Heart left ventricle (tissue), 16 donors: ENCODE measurements at regions not wholly inside any gene's neighbourhood (a gene's known extent, or its start where the extent isn't known, plus 50 kb on each side); places are given as distances from the start of the nearest gene placed in this dataset.
A peak's percentile ranks its signal among the peaks of the same experiment; 100 is the strongest.

Experiments
- ATAC-seq, 4 donors: fragments of 200-7000 bp; cut with Tn5 transposase; one replicate each; pipeline ENCODE4 v1.9.1; 2020 to 2022; ENCODE audit warnings: moderate library complexity in 4 of 4, mild to moderate bottlenecking in 3 of 4, moderate number of reproducible peaks in 1 of 4
- DNase-seq, 5 donors: peaks; one replicate each; pipeline ENCODE4 v3.0.0-alpha.2; 2020
- H3K27ac ChIP-seq, 12 donors: fragments of 200-600 bp; sonication (generic) in 4 of 12; one replicate each; pipeline versions ENCODE4 v1.5.0 to v1.8.0; 2016 to 2022; ENCODE audit warnings: mild to moderate bottlenecking in 2 of 12
- H3K27me3 ChIP-seq, 9 donors: fragments of 200-600 bp; sonication (generic) in 2 of 9; one replicate each; pipeline versions ENCODE4 v1.5.1 to v1.8.0; 2016 to 2022; ENCODE audit warnings: mild to moderate bottlenecking in 3 of 9
- H3K36me3 ChIP-seq, 9 donors: fragments of 200-600 bp; sonication (generic) in 2 of 9; one replicate each; pipeline versions ENCODE4 v1.5.0 to v1.8.0; 2018 to 2022; ENCODE audit warnings: mild to moderate bottlenecking in 2 of 9
- H3K4me1 ChIP-seq, 12 donors: fragments of 200-600 bp; sonication (generic) in 4 of 12; one replicate each; pipeline versions ENCODE4 v1.5.0 to v1.8.0; 2016 to 2022; ENCODE audit warnings: mild to moderate bottlenecking in 3 of 12
- H3K4me3 ChIP-seq, 12 donors: fragments of 200-600 bp; sonication (generic) in 4 of 12; one replicate each; pipeline versions ENCODE4 v1.5.0 to v1.8.0; 2017 to 2022; ENCODE audit warnings: mild to moderate bottlenecking in 9 of 12, moderate library complexity in 4 of 12
- H3K9me3 ChIP-seq, 12 donors: fragments of 200-600 bp; sonication (generic) in 4 of 12; one replicate each; pipeline versions ENCODE4 v1.5.0 to v1.8.0; 2016 to 2022; ENCODE audit warnings: mild to moderate bottlenecking in 1 of 12
- CTCF ChIP-seq, 12 donors: fragments of 200-600 bp; sonication (generic) in 4 of 12; IDR thresholded peaks; one replicate each; pipeline versions ENCODE4 v1.5.0 to v1.8.0; 2018 to 2022; ENCODE audit warnings: antibody characterized with exemption in 12 of 12, mild to moderate bottlenecking in 5 of 12
- POLR2A ChIP-seq, 2 donors: fragments of 450-650 bp; IDR thresholded peaks; one replicate each; pipeline ENCODE4 v1.6.1; 2017; ENCODE audit warnings: antibody characterized with exemption in 2 of 2, mild to moderate bottlenecking in 2 of 2, moderate library complexity in 2 of 2
- WGBS, 4 donors: extraction: QIAGEN DNeasy Blood & Tissue Kit in 2 of 4; methylation state at CpG; one replicate each; pipeline versions ENCODE4 v1.1.5 to v1.1.7; 2013 to 2018; 5-methylcytosine and 5-hydroxymethylcytosine counted together
- intact Hi-C, 10 donors: fragments of 100-400 bp; cut with DNase I; formaldehyde crosslinking; loops; one replicate each; pipeline versions ENCODE4 v1.11.1 to v1.14.2; 2022
- donor health status: ischemic (EF 13 %, LVEDD 7.1; RV severe dilation, severe dysfunction).
- donor health status: healthy with polysubstance abuse.
- donor health status: DM: no; HTN: yes; CAD: no.
- donor health status: DM: no; HTN: no; CAD: no.
- donor health status: ischemic (EF 25% LVEDD 6.9; RV normal size, moderate dysfunction).
- donor health status: ischemic (EF 25% LVEDD 5.7; RV mildly dilated, moderate dysfunction).
- donor health status: healthy.
- donor health status: DM: yes; HTN: yes; CAD: no.
- donor health status: ischemic (EF 35%, LVEDD 5.7; RV mildly dilated, moderate dysfunction).
- donor health status: nonischemic (EF 11% LVEDD 7.7; RV severe dilation, severe dysfunction).
- donor health status: DM: yes; HTN: yes; CAD: no.
- donor health status: PGD.
- donor health status: ischemic (EF 29% LVEDD 5.4; RV normal size, mild dysfunction).
- donor health status: nonischemic (EF 23%, LVEDD 6.1; RV moderate dilation, normal function).

- WGBS, 4 donors = 47 to 73% (median 55%) methylated on average over 4 of the region's 4 CpGs
- Histone ChIP-seq H3K27me3 (no peaks in the 10 kb centered on the region), H3K27ac (no peak overlapping the region), H3K36me3 (no peaks in the 10 kb centered on the region), H3K9me3 (peaks cover 0 to 3% (median 0%) of the 10 kb centered on the region in 12 donors), H3K4me1 (peaks cover 0 to 24% (median 8%) of the 10 kb centered on the region in 12 donors), H3K4me3 (no peak overlapping the region)
- intact Hi-C loops = no loop called here
- no peak for TF ChIP-seq POLR2A (IDR thresholded peaks at IDR 0.05)
- no peak for TF ChIP-seq CTCF (IDR thresholded peaks at IDR 0.05)
- ATAC-seq (peak; percentile 59 to 90 (median 84)), DNase-seq (peak in 4 of 5 donors; percentile 24 to 79 (median 48))
Observed at GRCh38 chr1:218739426-218739825, 394.3 kb downstream of the TGFB2 start.

- DNase-seq = no peak
- H3K36me3 ChIP-seq = no peaks in the 10 kb centered on the region
- peaks cover 0 to 25% (median 0%) of the 10 kb centered on the region in 12 donors for H3K9me3 ChIP-seq
- H3K4me3 ChIP-seq = no peak overlapping the region
- TF ChIP-seq CTCF (IDR thresholded peaks at IDR 0.05) (no peak), POLR2A (IDR thresholded peaks at IDR 0.05) (no peak)
- ATAC-seq = no peak
- intact Hi-C loops = no loop called here
- 85 to 95% (median 89%) methylated on average over 3 of the region's 3 CpGs for WGBS, 4 donors
- peaks cover 0 to 8% (median 0%) of the 10 kb centered on the region in 12 donors for H3K4me1 ChIP-seq
- H3K27ac ChIP-seq = no peak overlapping the region
- no peaks in the 10 kb centered on the region for H3K27me3 ChIP-seq
Observed at GRCh38 chr1:218741852-218742251, 396.7 kb downstream of the TGFB2 start.

GRCh38 chr1:218742467-218743262 lies 397.5 kb downstream of the TGFB2 start:
- Histone ChIP-seq H3K27me3 (no peaks in the 10 kb centered on the region), H3K4me3 (no peak overlapping the region), H3K36me3 (no peaks in the 10 kb centered on the region), H3K9me3 (peaks cover 0 to 25% (median 0%) of the 10 kb centered on the region in 12 donors), H3K4me1 (peaks cover 0 to 8% (median 0%) of the 10 kb centered on the region in 12 donors), H3K27ac (no peak overlapping the region)
- ATAC-seq = no peak
- intact Hi-C loops = no loop called here
- DNase-seq = no peak
- WGBS, 4 donors = 88 to 94% (median 90%) methylated on average over 6 of the region's 6 CpGs
- TF ChIP-seq POLR2A (IDR thresholded peaks at IDR 0.05) (no peak), CTCF (IDR thresholded peaks at IDR 0.05) (no peak)

DNA sequence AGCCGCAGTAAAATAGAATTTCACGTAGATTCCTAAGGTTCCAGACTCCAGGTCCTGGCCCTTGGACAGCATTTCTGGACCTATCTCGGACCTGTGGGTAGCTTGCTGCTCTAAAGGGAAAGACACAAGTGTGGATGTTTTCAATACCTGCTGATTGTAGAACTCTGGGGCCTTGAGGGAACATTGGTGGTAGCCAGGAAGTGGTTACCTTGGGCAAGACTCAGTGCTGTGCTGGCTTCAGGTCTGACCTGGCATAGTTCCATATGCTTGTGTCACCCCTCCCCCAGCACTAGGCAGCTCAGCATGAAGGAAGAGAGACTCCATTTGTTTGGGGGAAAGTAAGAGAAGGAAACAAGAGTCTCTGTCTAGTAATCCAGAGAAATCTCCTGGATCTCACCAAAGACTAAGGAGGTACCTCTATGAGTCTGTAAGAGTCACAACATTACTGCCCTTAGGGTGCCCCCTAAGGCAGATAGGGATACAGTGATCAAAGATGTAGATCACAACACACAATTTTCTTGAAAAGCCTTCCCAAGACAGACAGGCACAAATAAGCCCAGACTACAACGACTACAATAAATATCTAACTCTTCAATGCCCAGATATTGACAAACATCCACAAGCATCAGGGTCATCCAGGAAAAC lies 398.8 kb downstream of the TGFB2 start:
- no peak overlapping the region for H3K4me3 ChIP-seq
- H3K4me1 ChIP-seq = peaks cover 0 to 8% (median 0%) of the 10 kb centered on the region in 12 donors
- intact Hi-C loops = no loop called here
- ATAC-seq (no peak), DNase-seq (no peak)
- H3K36me3 ChIP-seq = no peaks in the 10 kb centered on the region
- no peaks in the 10 kb centered on the region for H3K27me3 ChIP-seq
- peaks cover 0 to 32% (median 0%) of the 10 kb centered on the region in 12 donors for H3K9me3 ChIP-seq
- H3K27ac ChIP-seq = no peak overlapping the region
- no peak for TF ChIP-seq CTCF (IDR thresholded peaks at IDR 0.05)
- TF ChIP-seq POLR2A (IDR thresholded peaks at IDR 0.05) = no peak
- 94 to 98% (median 95%) methylated on average over 4 of the region's 4 CpGs for WGBS, 4 donors
